Nephron progenitor cell (in vitro differentiated cells): ENCODE measurements at regions not wholly inside any gene's neighbourhood (a gene's known extent, or its start where the extent isn't known, plus 50 kb on each side); places are given as distances from the start of the nearest gene placed in this dataset.
A peak's percentile ranks its signal among the peaks of the same experiment; 100 is the strongest.

ENCODE experiments used
- DNase-seq: peaks from one replicate; pipeline ENCODE4 v3.0.0; 2021
- H3K27ac Mint-ChIP-seq: 2 replicates; pipeline ENCODE4 v1.8.0; 2021; ENCODE audit warnings: mild to moderate bottlenecking, moderate library complexity, mixed read lengths
- H3K27me3 Mint-ChIP-seq: 2 replicates; pipeline ENCODE4 v1.8.0; 2021; ENCODE audit warnings: mild to moderate bottlenecking, low read depth, mixed read lengths; ENCODE audit not compliant: poor library complexity
- H3K36me3 Mint-ChIP-seq: 2 replicates; pipeline ENCODE4 v1.8.0; 2021; ENCODE audit warnings: low read depth, mixed read lengths
- H3K4me1 Mint-ChIP-seq: 2 replicates; pipeline ENCODE4 v1.8.0; 2021; ENCODE audit warnings: mixed read lengths
- H3K4me3 Mint-ChIP-seq: 2 replicates; pipeline ENCODE4 v1.8.0; 2021; ENCODE audit warnings: mild to moderate bottlenecking, moderate library complexity, mixed read lengths
- H3K9me3 Mint-ChIP-seq: 2 replicates; pipeline ENCODE4 v1.8.0; 2021; ENCODE audit warnings: mild to moderate bottlenecking, moderate library complexity, mixed read lengths
- TF ChIP-seq, protein P1 (sequence below): fragments of 200-600 bp; sonication (generic); IDR thresholded peaks from 2 replicates; pipeline ENCODE4 v1.5.0; 2021; ENCODE audit warnings: antibody characterized with exemption

DNA sequence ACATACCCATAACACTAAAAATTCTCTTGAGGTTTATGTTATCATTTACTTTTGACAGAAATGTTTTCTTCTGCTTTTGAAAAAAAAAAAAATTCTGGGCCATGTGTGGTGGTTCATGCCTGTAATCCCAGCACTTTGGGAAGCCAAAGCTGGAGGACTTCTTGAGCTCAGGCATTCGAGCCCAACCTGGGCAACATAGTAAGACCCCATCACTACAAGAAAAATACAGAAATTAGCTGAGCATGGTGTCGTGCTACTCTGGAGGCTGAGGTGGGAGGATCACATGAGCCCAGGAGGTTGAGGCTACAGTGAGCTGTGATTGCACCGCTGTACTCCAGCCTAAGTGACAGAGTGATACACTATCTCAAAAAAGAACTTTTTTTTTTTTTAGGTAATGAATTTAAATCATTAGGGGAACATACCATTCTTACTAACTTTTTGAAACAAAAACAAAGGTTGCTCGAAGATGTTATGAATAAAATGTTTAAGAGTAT, 148.8 kb upstream of the DMRT1 start:
- Mint-ChIP-seq H3K4me1 (peaks cover 60% of the 10 kb centered on the region), H3K4me3 (no peak overlapping the region), H3K36me3 (peaks cover 16% of the 10 kb centered on the region), H3K9me3 (peaks cover 4% of the 10 kb centered on the region), H3K27me3 (no peaks in the 10 kb centered on the region), H3K27ac (no peak overlapping the region)
- DNase-seq, result no peak
- TF ChIP-seq, protein P1, sequence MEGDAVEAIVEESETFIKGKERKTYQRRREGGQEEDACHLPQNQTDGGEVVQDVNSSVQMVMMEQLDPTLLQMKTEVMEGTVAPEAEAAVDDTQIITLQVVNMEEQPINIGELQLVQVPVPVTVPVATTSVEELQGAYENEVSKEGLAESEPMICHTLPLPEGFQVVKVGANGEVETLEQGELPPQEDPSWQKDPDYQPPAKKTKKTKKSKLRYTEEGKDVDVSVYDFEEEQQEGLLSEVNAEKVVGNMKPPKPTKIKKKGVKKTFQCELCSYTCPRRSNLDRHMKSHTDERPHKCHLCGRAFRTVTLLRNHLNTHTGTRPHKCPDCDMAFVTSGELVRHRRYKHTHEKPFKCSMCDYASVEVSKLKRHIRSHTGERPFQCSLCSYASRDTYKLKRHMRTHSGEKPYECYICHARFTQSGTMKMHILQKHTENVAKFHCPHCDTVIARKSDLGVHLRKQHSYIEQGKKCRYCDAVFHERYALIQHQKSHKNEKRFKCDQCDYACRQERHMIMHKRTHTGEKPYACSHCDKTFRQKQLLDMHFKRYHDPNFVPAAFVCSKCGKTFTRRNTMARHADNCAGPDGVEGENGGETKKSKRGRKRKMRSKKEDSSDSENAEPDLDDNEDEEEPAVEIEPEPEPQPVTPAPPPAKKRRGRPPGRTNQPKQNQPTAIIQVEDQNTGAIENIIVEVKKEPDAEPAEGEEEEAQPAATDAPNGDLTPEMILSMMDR, result no peak

DNA sequence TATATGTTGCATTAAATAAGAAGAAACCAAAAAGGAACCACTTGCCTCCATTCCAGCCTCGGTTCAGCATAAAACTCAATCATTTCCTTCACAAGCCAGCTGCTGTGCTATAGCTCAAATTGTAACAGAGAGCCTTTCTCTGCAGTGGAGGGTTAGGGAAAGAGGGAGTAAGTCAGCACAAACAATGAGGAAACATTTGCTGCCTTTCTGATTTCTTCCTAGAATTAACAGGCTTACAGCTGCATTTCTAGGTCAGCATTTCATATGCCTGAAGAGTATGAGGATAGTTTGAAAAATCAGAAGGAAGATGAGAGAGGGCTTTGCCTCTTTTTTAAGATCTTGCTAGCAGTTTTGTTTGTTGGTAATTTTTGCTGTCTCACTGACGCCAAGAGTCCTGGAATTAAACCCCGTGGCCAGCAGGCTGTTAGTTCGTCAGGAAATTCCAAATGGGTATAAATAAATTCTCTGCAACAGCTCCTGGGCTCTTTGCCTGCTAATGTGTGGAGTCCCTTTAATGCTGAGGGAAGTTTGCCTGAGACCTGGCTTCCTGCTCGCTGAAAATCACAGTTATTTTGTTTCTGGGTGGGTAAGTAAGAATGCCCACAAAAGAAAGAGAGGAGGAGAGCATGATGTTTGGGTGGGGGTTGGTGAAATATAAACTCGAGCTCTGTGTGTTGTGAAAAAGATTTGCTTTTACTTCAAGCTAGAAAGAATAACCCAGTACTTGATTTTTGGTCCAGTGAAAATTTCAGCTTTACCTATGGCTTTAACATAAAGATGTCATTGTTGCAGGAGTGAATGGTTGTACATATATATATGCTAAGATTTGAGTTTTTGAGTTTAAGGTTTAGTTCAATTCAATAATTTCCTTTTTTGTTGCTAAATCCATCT, 148.1 kb upstream of the DMRT1 start:
- Mint-ChIP-seq H3K4me1 (peaks cover 58% of the 10 kb centered on the region), H3K36me3 (peaks cover 10% of the 10 kb centered on the region), H3K27ac (peak overlapping the region; percentile 90), H3K27me3 (no peaks in the 10 kb centered on the region), H3K4me3 (peak overlapping the region; percentile 71), H3K9me3 (no peaks in the 10 kb centered on the region)
- TF ChIP-seq, protein P1, result no peak
- no peak for DNase-seq

DNA sequence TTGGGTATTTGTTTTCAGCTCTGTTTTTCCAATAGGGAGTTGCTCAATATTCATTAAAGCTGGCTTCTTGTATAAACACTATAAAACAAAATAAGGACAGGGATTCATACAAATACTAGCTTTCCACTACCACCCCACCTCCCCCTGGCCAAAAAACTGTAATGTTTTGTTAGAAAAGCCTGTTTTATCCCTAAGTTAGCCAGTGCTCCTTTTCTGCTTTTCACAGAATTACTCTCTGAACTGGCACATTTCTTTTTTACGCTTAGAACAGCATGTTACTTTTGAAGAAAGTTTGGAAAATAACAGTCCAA, 147.4 kb upstream of the DMRT1 start:
- TF ChIP-seq, protein P1, result no peak
- peak overlapping the region; percentile 90 for H3K27ac Mint-ChIP-seq
- H3K9me3 Mint-ChIP-seq, result no peaks in the 10 kb centered on the region
- peaks cover 10% of the 10 kb centered on the region for H3K36me3 Mint-ChIP-seq
- H3K4me3 Mint-ChIP-seq, result peak overlapping the region; percentile 71
- no peaks in the 10 kb centered on the region for H3K27me3 Mint-ChIP-seq
- H3K4me1 Mint-ChIP-seq, result peaks cover 59% of the 10 kb centered on the region
- no peak for DNase-seq

DNA sequence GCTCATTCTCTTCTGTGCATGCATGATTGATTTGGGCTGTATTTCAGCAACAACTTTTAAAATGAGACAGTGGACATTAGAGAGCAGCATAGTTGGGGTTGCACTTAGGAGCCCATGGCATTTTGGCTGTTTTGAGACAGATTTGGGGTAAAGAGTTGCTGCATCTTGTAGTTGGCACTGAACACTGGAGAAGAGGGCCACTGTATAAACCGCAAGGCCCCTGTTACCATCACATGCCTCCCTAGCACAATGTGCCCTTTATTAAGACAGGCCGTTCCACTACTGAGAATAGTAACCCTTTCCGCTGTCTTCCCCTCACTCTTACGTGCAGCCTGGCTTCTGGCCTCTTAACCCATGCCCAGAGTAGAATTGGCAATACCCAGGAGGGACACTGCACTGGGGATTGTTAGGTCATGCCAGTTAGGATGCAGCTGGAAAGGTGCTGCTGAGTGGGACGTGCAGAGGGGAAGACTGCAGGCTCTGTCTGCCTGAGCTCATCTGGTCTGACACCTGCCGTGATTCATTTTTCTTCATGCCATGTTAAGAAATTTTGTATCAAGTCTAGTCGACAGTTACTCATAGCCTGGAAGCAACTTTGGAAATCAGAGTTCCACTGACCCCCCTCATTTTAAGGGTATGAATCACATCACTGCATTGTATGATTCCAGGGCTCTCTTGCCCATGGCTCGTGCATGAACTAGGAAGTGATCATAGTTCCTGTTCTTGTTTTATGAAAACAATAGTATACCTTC, 146.9 kb upstream of the DMRT1 start:
- Mint-ChIP-seq H3K36me3 (peaks cover 6% of the 10 kb centered on the region), H3K4me1 (peaks cover 57% of the 10 kb centered on the region), H3K27me3 (no peaks in the 10 kb centered on the region), H3K27ac (no peak overlapping the region), H3K9me3 (no peaks in the 10 kb centered on the region), H3K4me3 (peak overlapping the region; percentile 71)
- TF ChIP-seq, protein P1, result no peak
- no peak for DNase-seq

DNA sequence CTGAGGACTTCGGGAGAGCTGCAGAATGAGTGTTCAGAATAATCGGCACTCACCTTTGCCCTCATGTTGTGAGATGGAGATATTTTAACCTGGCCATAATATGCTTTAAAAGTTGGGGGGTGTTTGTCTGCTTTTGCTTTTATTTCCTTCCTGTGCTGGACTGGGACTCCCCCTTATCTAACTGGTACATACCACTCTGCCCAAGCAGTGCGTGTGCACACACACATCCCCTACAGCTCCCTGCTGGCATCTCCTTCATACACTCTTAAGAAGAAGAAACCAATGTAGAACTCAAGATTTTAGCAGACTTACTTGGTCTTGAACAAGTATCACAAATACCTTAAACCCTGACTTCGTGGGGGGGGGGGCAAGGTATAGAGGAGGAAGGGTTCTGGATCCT, 146.2 kb upstream of the DMRT1 start:
- Mint-ChIP-seq H3K36me3 (peaks cover 4% of the 10 kb centered on the region), H3K9me3 (no peaks in the 10 kb centered on the region), H3K27me3 (no peaks in the 10 kb centered on the region), H3K27ac (no peak overlapping the region), H3K4me3 (no peak overlapping the region), H3K4me1 (peaks cover 53% of the 10 kb centered on the region)
- no peak for DNase-seq
- TF ChIP-seq, protein P1, result no peak
